Embryonic facial prominence (tissue), 1 donor: ENCODE measurements at regions not wholly inside any gene's neighbourhood (a gene's known extent, or its start where the extent isn't known, plus 50 kb on each side); places are given as distances from the start of the nearest gene placed in this dataset.
"Not testable (repeated sequence)": the region's sequence is repeated elsewhere in the genome, so short reads cannot be mapped to it uniquely, and the experiment has no call there.

Source experiments
- DNase-seq: peaks from one replicate; pipeline ENCODE4 v3.0.0-alpha.2; 2016; ENCODE audit errors: extremely low spot score

DNA sequence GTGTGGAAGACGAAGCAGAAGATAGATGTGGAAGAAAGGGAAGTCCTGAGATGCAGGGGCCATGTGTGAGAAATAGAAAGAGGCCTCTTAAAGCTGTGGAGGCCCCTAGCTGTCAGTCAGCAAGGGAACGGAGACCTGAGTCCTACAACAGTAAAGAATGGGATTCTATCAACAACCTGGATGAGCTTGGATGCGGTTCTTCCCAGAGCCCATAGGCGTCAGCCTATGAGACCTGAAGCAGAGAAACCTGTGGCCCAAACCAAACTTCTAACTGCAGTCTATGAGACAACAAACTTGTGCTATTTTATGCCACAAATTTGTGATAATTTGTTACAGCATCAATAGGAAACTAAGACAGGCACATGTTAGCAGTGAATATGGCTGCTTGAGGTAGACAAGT, 583.7 kb downstream of the ADCYAP1 start:
- DNase-seq: no peak

DNA sequence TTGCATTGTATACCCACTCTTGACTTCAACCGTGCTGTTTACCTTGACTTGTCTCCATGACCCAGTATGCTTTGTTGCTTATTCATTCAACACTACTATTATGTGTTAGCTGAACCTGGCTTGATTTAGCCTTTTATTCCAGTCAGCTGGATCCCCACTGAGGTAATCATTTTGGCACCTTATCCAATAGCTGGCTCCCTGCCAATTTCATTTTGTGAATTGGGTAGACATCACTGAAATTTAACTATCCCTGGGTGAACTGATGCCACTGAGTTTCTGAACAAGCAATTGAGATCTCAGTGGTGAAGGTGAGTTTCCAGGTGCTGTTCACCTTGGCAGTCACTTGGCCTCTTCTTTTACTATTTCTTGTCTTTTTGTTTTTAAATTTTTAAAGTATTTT, 584.3 kb downstream of the ADCYAP1 start:
- DNase-seq: no peak

- DNase-seq: no peak
Measured at GRCh38 chr18:1495387-1495786, 590.7 kb downstream of the ADCYAP1 start.

- no peak for DNase-seq
Measured at GRCh38 chr18:1496096-1496495, 591.4 kb downstream of the ADCYAP1 start.

- DNase-seq: no peak
Measured at GRCh38 chr18:1498216-1498615, 593.5 kb downstream of the ADCYAP1 start.

GRCh38 chr18:1499265-1499664, 594.6 kb downstream of the ADCYAP1 start:
- no peak for DNase-seq

DNA sequence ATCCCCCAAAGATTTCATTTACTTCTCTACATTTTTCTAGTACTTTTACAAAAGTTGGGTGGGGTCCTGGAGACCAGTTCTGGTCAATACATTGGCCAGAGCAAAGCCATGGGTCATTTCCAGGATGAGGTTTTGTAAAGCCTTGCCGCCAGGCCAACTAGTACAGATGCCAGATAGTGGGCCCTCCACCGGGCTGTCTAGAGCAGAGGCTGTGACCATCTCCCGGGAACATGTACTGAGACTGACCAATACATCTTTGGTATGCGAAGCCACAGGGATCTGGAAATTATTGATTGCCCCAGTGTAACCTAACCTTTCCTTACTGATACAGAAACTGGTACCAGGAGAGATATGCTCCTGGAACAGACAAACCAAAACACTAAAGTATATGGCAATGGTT, 599.2 kb downstream of the ADCYAP1 start:
- no peak for DNase-seq

DNA sequence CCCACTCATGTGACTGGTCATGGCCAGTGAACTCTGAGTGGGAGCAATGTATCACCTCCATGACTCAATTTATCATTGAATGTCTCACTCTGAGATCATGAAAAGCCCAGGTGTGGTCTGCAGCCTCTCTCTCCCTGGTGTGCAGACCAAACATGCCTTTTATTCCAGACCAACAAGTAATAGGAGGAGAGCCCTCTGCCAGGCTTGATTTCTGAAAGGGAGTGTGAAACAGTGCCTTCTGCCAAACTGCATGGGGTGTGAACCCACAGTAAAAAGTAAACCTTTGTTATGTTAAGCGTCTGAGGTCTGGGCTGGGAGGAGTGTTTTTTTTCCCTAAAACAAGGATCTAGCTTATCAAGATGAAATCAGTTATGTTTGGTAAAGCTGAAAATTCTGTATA, 601.2 kb downstream of the ADCYAP1 start:
- DNase-seq: no peak

DNA sequence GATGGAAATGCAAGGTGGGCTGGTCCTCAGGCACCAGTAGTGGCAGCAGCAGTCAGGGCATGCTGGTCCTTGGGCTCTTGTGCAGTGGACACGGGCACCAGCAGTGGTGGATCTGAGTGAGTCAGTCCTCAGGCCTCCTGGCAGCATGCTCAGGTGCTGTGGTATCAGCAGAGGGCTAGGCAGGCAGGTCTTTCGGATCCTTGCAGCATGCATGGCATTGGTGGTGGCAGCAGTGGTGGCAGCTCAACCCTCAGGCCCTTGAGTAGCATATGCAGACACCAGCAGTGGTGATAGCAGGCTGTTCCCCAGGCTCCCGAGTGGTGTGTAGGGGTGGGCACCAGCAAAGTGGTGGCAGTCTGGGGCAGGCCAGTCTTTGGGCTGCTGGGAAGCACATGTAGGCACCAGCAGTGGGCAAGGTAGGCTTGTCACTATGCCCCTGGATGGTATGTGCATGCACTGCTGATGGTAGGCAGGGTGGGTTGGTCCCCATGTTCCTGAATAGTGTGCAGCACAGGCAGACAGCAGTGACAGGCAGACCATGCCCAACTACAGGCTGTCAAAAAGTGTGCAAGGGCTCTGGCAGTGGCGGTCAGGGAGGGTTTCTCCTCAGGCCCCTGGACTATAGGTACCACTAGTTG, 606.0 kb downstream of the ADCYAP1 start:
- no peak for DNase-seq

DNA sequence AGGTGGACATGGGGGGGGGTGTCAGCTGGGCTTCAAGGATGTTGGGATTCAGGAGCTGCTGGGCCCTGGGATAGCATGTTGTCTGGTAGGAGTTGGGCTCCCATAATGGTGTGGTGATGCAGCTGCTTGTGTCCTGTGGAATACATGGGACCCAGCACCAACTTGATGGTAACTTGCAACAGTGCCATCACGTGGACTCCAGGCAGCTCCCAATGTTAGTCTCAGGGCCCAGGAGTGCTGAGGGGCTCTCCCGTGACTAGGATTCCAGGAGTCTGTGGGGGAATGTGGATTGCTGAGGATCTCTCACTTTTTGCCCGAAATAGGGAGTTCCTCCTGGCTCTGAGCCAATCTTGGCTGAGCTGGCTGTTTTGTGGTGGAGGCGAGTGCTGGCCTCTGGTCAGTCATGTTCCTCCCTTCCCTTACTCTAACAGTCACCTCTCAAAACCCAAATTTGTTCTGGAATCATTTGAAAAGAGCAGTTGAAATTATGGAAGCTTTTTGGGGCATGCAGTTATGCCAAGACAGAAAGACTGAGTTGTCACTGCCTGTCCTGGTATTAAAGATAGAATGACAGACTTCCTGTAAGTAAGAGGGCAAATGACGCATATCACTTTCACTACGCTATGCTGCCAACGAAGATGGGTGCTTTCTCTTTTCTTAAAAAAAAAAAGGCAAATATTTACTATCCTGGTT, 607.1 kb downstream of the ADCYAP1 start:
- no peak for DNase-seq

- DNase-seq: no peak
Measured at GRCh38 chr18:1513519-1513918, 608.8 kb downstream of the ADCYAP1 start.

GRCh38 chr18:1521588-1522248, 617.0 kb downstream of the ADCYAP1 start:
- not testable (repeated sequence) for DNase-seq

DNA sequence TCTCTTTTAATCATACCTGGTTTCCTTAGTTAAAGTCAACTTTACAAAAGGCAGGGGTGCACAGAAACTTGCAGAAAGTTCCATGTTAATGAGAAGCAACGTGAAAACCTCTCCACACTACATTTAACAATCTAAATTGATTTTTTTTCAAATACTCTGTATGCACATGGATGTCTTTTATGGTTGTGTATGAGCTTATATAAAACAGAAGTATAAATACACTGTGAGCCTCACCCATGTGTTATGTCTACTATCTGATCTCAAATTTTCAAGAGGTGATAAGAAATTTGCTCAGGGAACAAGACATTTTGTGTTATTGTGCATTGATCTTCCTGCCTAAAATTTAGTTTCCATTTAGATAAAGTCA, 617.6 kb downstream of the ADCYAP1 start:
- DNase-seq: no peak

DNA sequence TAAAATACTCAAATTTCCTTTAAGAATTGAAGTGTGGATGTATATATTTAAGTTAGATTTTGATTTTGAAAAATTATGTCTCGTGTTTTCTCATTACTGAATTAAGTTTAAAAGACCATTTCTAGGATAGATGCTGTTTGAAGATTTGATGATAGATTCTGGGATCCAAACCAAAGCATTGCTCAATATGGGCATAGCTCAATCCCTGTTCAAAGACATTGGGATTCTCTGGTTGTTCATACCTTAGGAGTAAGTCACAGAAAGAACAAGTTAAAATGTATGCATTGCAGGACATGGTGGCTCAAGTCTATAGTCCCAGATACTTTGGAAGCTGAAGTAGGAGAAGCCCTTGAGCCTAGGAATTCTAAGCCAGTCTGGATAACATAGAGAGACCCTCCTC, 622.3 kb downstream of the ADCYAP1 start:
- DNase-seq: no peak

DNA sequence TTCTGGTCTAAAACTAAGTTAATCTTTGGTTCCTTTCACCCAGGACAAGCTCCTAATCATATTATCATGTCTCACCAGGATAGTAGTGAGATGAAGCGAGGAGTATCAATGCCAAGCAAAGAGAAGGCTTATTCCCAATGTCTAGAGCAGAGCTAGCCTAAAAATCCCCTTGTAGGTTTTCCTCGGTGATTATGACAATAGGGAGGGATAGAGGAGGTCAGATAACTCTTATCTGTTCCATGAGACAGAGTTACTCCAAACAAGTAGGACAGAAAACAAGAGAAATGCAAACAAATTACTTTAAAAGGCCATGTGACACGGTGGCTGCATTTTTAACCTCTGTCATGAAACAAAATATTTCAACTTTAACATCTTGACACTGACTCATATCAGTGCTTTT, 623.1 kb downstream of the ADCYAP1 start:
- DNase-seq: no peak

DNA sequence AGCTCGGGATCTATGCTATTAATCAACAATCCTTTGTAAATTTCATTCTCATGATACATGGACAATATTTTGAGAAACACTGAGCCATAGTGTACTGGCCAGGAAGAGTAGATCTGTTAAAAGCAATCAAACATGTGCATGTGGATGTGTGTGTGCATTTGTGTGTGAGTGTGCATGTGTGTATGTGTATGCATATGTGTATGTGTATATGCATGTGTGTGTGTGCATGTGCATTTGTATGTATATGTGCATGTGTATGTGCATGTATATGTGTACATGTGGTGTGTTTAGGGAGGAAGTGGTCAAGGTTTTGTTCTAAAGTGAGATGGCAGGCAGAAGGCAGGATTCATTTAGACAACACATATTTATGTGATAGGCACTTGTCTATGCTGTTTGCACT, 623.8 kb downstream of the ADCYAP1 start:
- DNase-seq: no peak

GRCh38 chr18:1528964-1529509, 624.4 kb downstream of the ADCYAP1 start:
- no peak for DNase-seq

DNA sequence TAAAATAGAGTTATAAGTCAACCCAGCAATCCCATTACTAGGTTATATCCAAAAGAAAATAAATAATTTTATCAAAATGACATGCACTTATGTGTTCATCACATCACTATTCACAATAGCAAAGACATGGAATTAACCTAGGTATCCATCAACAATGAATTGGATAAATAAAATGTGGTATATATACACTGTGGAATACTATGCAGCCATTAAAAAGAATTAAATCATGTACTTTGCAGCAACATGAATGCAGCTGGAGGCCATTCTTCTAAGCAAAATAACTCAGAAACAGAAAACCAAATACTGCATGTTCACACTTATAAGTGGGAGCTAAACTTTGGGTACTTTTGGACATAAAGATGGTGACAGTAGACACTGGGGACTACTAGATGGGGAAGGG, 626.0 kb downstream of the ADCYAP1 start:
- no peak for DNase-seq

DNA sequence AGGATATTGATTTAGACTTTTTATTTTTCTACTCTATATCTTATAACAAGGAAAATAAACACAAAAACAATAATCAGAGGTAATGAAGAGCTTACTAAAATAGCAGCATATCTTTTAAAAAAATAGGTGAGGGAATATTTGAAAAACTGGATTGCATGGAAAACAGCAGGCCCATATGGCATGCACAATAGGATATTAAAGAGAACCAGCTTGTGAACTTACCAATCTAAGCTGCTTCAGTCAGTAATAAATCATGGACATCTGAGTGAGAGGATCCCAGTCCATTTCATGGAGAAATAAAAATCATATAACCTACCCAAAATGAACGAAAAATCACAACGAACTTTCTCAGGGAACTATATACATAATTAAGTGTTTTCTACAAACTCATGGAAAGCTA, 634.6 kb downstream of the ADCYAP1 start:
- no peak for DNase-seq

DNA sequence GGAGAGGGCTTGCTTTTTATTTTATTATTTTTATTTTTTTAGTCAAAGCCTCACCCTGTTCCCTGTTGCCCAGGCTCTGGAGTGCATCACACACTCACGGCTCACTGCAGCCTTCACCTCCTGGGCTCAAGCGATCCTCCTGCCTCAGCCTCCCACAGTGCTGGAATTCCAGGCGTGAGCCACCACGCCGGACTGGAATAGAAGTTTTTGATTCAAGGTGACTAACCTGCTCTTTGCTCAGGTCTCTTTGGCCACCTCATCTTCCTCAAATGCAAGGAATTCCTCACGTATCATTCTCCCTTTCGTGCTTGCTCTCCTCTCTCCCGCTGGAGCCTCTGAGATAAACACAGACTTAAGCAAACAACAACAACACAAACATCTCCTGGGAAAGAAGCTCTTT, 636.8 kb downstream of the ADCYAP1 start:
- DNase-seq: no peak

DNA sequence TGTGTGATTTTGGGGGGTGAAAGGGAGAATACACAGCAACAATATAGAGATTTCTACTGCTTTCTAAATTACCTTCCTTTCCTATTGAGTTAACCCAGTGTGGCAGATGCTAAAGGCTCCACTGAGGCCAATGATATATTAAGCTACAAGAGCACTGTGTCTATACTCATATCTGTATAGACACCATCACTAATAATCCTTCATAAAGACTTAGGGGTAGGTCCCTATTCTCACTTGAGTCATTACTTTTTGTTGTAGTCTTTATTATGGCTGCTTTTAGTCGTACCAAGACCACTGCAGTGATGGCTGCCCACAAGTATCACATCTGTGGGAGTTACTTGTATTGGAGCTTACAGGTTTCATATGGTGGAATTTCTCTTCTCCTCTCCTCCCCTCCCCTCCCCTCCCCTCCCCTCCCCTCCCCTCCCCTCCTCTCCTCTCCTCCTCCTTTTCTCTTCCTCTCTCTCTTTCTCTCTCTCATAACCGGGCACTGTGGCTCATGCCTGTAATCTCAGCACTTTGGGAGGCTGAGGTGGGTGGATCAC, 637.6 kb downstream of the ADCYAP1 start:
- DNase-seq: no peak

- DNase-seq: no peak
Measured at GRCh38 chr18:1544016-1544415, 639.3 kb downstream of the ADCYAP1 start.

- DNase-seq: not testable (repeated sequence)
Measured at GRCh38 chr18:1557711-1558110, 653.0 kb downstream of the ADCYAP1 start.
